Omental fat pad (tissue), 3 donors: ENCODE measurements at regions not wholly inside any gene's neighbourhood (a gene's known extent, or its start where the extent isn't known, plus 50 kb on each side); places are given as distances from the start of the nearest gene placed in this dataset.

Experiments
- ATAC-seq: fragments of 150-250 bp; one replicate; pipeline ENCODE4 v1.9.1; 2016; ENCODE audit warnings: mild to moderate bottlenecking, moderate library complexity; ENCODE audit not compliant: low FRiP score
- DNase-seq: peaks from one replicate; pipeline ENCODE4 v3.0.0-alpha.2; 2019; ENCODE audit warnings: low spot score
- TF ChIP-seq, protein P1 (sequence below), 3 donors: fragments of 450-650 bp; IDR thresholded peaks; one replicate each; pipeline ENCODE4 v1.5.1; 2016 to 2017; ENCODE audit warnings: antibody characterized with exemption in 3 of 3, mild to moderate bottlenecking in 3 of 3, moderate library complexity in 2 of 3

DNA sequence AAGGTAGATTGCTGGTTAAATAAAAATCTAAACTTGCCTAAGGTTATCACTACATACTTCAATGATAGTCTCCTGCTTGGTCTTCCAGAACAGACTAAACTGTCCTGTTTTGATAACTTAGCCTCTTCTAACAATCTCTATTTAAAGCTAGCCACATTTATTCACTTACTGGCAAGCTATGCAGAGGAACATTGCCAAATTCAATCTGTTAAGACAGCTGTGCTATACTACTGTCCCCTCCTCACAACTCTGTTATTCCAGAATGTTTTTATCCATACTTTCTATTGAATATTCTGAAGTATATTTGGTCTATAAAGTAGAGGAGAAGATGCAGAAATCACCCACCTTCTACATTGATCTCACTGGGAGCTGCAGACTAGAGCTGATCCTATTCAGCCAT, 594.0 kb upstream of the CCDC54 start:
- ATAC-seq, result no peak
- TF ChIP-seq, protein P1, sequence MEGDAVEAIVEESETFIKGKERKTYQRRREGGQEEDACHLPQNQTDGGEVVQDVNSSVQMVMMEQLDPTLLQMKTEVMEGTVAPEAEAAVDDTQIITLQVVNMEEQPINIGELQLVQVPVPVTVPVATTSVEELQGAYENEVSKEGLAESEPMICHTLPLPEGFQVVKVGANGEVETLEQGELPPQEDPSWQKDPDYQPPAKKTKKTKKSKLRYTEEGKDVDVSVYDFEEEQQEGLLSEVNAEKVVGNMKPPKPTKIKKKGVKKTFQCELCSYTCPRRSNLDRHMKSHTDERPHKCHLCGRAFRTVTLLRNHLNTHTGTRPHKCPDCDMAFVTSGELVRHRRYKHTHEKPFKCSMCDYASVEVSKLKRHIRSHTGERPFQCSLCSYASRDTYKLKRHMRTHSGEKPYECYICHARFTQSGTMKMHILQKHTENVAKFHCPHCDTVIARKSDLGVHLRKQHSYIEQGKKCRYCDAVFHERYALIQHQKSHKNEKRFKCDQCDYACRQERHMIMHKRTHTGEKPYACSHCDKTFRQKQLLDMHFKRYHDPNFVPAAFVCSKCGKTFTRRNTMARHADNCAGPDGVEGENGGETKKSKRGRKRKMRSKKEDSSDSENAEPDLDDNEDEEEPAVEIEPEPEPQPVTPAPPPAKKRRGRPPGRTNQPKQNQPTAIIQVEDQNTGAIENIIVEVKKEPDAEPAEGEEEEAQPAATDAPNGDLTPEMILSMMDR (IDR thresholded peaks at IDR 0.05), result no peak
- no peak for DNase-seq

- DNase-seq, result no peak
- TF ChIP-seq, protein P1 (IDR thresholded peaks at IDR 0.05), result no peak
- no peak for ATAC-seq
Observed at GRCh38 chr3:106789276-106789675, 588.0 kb upstream of the CCDC54 start.

GRCh38 chr3:106792716-106793115, 584.5 kb upstream of the CCDC54 start:
- TF ChIP-seq, protein P1 (IDR thresholded peaks at IDR 0.05), result no peak
- ATAC-seq (no peak), DNase-seq (no peak)

DNA sequence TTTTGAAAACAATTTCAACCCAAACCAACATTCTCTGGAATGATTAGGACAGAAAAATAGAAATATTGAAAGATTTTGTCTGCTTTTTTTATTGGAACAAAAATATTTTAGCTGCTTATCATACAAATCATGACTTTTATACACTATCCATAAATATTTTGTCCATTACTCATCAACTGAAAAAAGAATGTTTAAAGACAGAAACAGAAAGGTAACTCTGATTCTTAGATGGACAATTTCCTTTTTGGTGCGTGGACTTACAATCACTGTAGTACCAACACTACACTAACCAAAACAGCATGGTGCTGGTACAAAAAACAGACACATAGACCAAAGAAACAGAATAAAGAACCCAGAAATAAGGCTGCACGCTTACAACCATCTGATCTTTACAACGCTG, 582.8 kb upstream of the CCDC54 start:
- DNase-seq (no peak), ATAC-seq (no peak)
- TF ChIP-seq, protein P1 (IDR thresholded peaks at IDR 0.05), result no peak

- ATAC-seq, result no peak
- no peak for DNase-seq
- TF ChIP-seq, protein P1 (IDR thresholded peaks at IDR 0.05), result no peak
Observed at GRCh38 chr3:106795553-106795952, 581.7 kb upstream of the CCDC54 start.

GRCh38 chr3:106797461-106797860, 579.8 kb upstream of the CCDC54 start:
- no peak for DNase-seq
- no peak for ATAC-seq
- TF ChIP-seq, protein P1 (IDR thresholded peaks at IDR 0.05), result no peak

DNA sequence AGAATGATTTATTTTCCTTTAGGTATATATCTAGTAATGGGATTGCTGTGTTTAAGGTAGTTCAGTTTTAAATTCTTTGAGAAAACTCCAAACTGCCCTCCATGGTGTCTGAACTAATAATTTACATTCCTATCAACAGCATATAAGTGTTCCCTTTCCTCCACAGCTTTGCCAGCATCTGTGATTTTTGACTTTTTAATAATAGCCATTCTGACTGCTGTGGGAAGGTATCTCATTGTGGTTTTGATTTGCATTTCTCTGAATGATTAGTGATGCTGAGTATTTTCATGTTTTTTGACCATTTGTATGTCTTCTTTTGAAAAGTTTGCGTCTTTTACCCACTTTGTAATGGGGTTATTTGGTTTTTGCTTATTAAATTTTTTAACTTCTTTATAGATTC, 571.6 kb upstream of the CCDC54 start:
- ATAC-seq (no peak), DNase-seq (no peak)
- TF ChIP-seq, protein P1 (IDR thresholded peaks at IDR 0.05), result no peak
